ENCODE measurements at regions not wholly inside any gene's neighbourhood (a gene's known extent, or its start where the extent isn't known, plus 50 kb on each side); places are given as distances from the start of the nearest gene placed in this dataset.

GRCh38 chr11:111435046-111435698 is 56.1 kb upstream of the POU2AF1 start:
- TF ChIP-seq CTCF (optimal IDR thresholded peaks at IDR 0.05 in 1 of 3, IDR thresholded peaks at IDR 0.05 in 1 of 3, conservative IDR thresholded peaks at IDR 0.05 in 1 of 3; ENCODE audit: extremely low read depth in 1 of 3, insufficient read depth in 2 of 3, low read length in 3 of 3) (no peak), EZH2 (IDR thresholded peaks at IDR 0.05; ENCODE audit: low read length) (no peak)

All from keratinocyte (primary cell).